IMR-90 (cell line): ENCODE measurements at regions not wholly inside any gene's neighbourhood (a gene's known extent, or its start where the extent isn't known, plus 50 kb on each side); places are given as distances from the start of the nearest gene placed in this dataset.

Source experiments
- POLR2A ChIP-seq: IDR thresholded peaks from 2 replicates; pipeline ENCODE4 v1.6.1; 2012; ENCODE audit warnings: mild to moderate bottlenecking, low read depth, low read length
- TF ChIP-seq, protein P1 (sequence below): conservative IDR thresholded peaks from 2 replicates; pipeline ENCODE4 v1.5.1; 2012; ENCODE audit warnings: mild to moderate bottlenecking, low read depth, low read length, improper control_type of control experiment

DNA sequence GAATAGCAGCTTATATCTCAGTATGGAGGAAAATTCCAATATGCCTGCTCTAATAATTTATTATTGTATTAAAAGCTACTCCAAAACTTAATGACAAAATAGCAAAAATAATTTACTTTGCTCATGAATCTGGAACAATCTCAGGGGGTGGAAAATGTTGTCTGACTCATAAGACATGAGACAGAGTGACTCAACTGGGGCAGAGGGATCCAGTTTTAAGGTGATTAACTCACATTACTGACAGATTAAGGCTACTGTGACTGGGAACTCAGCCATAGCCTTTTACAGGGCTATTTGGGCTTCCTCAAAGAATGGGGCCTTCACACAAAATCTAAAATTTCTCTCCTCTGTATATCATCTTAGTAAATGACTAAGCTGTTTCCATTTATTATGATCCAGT is 1172.9 kb downstream of the CDH12 start:
- TF ChIP-seq, protein P1, sequence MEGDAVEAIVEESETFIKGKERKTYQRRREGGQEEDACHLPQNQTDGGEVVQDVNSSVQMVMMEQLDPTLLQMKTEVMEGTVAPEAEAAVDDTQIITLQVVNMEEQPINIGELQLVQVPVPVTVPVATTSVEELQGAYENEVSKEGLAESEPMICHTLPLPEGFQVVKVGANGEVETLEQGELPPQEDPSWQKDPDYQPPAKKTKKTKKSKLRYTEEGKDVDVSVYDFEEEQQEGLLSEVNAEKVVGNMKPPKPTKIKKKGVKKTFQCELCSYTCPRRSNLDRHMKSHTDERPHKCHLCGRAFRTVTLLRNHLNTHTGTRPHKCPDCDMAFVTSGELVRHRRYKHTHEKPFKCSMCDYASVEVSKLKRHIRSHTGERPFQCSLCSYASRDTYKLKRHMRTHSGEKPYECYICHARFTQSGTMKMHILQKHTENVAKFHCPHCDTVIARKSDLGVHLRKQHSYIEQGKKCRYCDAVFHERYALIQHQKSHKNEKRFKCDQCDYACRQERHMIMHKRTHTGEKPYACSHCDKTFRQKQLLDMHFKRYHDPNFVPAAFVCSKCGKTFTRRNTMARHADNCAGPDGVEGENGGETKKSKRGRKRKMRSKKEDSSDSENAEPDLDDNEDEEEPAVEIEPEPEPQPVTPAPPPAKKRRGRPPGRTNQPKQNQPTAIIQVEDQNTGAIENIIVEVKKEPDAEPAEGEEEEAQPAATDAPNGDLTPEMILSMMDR, result no peak
- TF ChIP-seq POLR2A, result no peak
